Psoas muscle (tissue), 7 donors: ENCODE measurements at regions not wholly inside any gene's neighbourhood (a gene's known extent, or its start where the extent isn't known, plus 50 kb on each side); places are given as distances from the start of the nearest gene placed in this dataset.
"Not testable (repeated sequence)": the region's sequence is repeated elsewhere in the genome, so short reads cannot be mapped to it uniquely, and the experiment has no call there.

ENCODE experiments used
- ATAC-seq, 4 donors: fragments of 200-7000 bp; cut with Tn5 transposase; one replicate each; pipeline ENCODE4 v1.9.1; 2020; ENCODE audit warnings: moderate library complexity in 3 of 4, mild to moderate bottlenecking in 2 of 4
- DNase-seq, 2 donors: peaks; one replicate each; pipeline ENCODE4 v3.0.0-alpha.2; 2020
- H3K27ac ChIP-seq: fragments of 200-600 bp; one replicate; pipeline ENCODE4 v1.8.0; 2022
- H3K27me3 ChIP-seq, 3 donors: fragments of 200-600 bp in 1 of 3; one replicate each; pipeline versions ENCODE4 v1.6.1 to v1.8.0; 2013 to 2022; ENCODE audit warnings: low read length in 2 of 3, mild to moderate bottlenecking in 2 of 3, moderate library complexity in 1 of 3; ENCODE audit not compliant: insufficient read depth in 3 of 3
- H3K36me3 ChIP-seq, 2 donors: fragments of 200-600 bp in 1 of 2; one replicate each; pipeline versions ENCODE4 v1.6.1 to v1.8.0; 2013 to 2022; ENCODE audit warnings: low read depth in 1 of 2, mild to moderate bottlenecking in 1 of 2, moderate library complexity in 1 of 2; ENCODE audit not compliant: insufficient read depth in 1 of 2
- H3K4me1 ChIP-seq: fragments of 200-600 bp; one replicate; pipeline ENCODE4 v1.8.0; 2022
- H3K4me3 ChIP-seq: fragments of 200-600 bp; one replicate; pipeline ENCODE4 v1.8.0; 2022; ENCODE audit warnings: mild to moderate bottlenecking
- H3K9me3 ChIP-seq: fragments of 200-600 bp; one replicate; pipeline ENCODE4 v1.8.0; 2022
- CTCF ChIP-seq: fragments of 200-600 bp; IDR thresholded peaks from one replicate; pipeline ENCODE4 v1.8.0; 2022; ENCODE audit warnings: antibody characterized with exemption
- WGBS, 3 donors: extraction: QIAGEN DNeasy Blood & Tissue Kit; methylation state at CpG; one replicate each; pipeline versions ENCODE4 v1.1.6 to v1.1.7; 2013; 5-methylcytosine and 5-hydroxymethylcytosine counted together
- intact Hi-C, 2 donors: fragments of 100-400 bp; cut with DNase I; formaldehyde crosslinking; loops; one replicate each; pipeline versions ENCODE4 v1.11.0 to v1.14.2; 2022
- donor health status: healthy with polysubstance abuse.
- donor health status: DM: no; HTN: no; CAD: no; lungs with moderate emphysema.
- donor health status: Bipolar disorder and iron deficiency.
- donor health status: healthy.
- donor health status: DM: yes; HTN: yes; CAD: no.
- donor health status: DM: no; HTN: no; CAD: no.
- donor health status: DM: yes; HTN: yes; CAD: no.

GRCh38 chr12:75855360-75855759, 176.2 kb downstream of the PHLDA1 start:
- Histone ChIP-seq H3K27me3 (no peaks in the 10 kb centered on the region), H3K36me3 (no peaks in the 10 kb centered on the region), H3K4me3 (no peak overlapping the region), H3K9me3 (no peaks in the 10 kb centered on the region), H3K27ac (no peak overlapping the region), H3K4me1 (no peaks in the 10 kb centered on the region)
- DNase-seq (no peak), ATAC-seq (no peak)
- 96 to 99% (median 98%) methylated on average over 2 of the region's 2 CpGs for WGBS, 3 donors
- intact Hi-C loops, result no loop called here
- TF ChIP-seq CTCF, result no peak

GRCh38 chr12:75854681-75855309, 176.8 kb downstream of the PHLDA1 start:
- ATAC-seq (no peak), DNase-seq (no peak)
- Histone ChIP-seq H3K4me1 (no peaks in the 10 kb centered on the region), H3K4me3 (no peak overlapping the region), H3K36me3 (no peaks in the 10 kb centered on the region), H3K9me3 (no peaks in the 10 kb centered on the region), H3K27ac (no peak overlapping the region), H3K27me3 (no peaks in the 10 kb centered on the region)
- intact Hi-C loops, result no loop called here
- TF ChIP-seq CTCF, result no peak
- WGBS, 3 donors, result 29 to 57% (median 39%) methylated on average over 4 of the region's 4 CpGs

GRCh38 chr12:75854137-75854536, 177.4 kb downstream of the PHLDA1 start:
- ATAC-seq, H3K4me3 ChIP-seq, H3K36me3 ChIP-seq, DNase-seq, H3K9me3 ChIP-seq, H3K27me3 ChIP-seq, H3K4me1 ChIP-seq, intact Hi-C loops, H3K27ac ChIP-seq: not testable (repeated sequence)
- WGBS, 3 donors, result 95 to 99% (median 98%) methylated on average over 5 of the region's 5 CpGs

GRCh38 chr12:75853626-75854025, 177.9 kb downstream of the PHLDA1 start:
- Histone ChIP-seq H3K9me3 (no peaks in the 10 kb centered on the region), H3K36me3 (no peaks in the 10 kb centered on the region), H3K27me3 (no peaks in the 10 kb centered on the region), H3K4me3 (no peak overlapping the region), H3K4me1 (no peaks in the 10 kb centered on the region), H3K27ac (no peak overlapping the region)
- TF ChIP-seq CTCF, result no peak
- 36 to 61% (median 46%) methylated on average over 2 of the region's 2 CpGs for WGBS, 3 donors
- intact Hi-C loops, result no loop called here
- ATAC-seq (no peak), DNase-seq (no peak)

- H3K27me3 ChIP-seq, result no peaks in the 10 kb centered on the region
- DNase-seq (no peak), ATAC-seq (no peak)
- no peak for TF ChIP-seq CTCF
- H3K36me3 ChIP-seq, result no peaks in the 10 kb centered on the region
- H3K27ac ChIP-seq, result no peak overlapping the region
- no peaks in the 10 kb centered on the region for H3K9me3 ChIP-seq
- WGBS, 3 donors, result 50 to 74% (median 69%) methylated on average over 2 of the region's 2 CpGs
- no peaks in the 10 kb centered on the region for H3K4me1 ChIP-seq
- intact Hi-C loops, result no loop called here
- H3K4me3 ChIP-seq, result no peak overlapping the region
Observed at GRCh38 chr12:75852956-75853355, 178.6 kb downstream of the PHLDA1 start.
